Astrocyte (in vitro differentiated cells and primary cell): ENCODE measurements at regions not wholly inside any gene's neighbourhood (a gene's known extent, or its start where the extent isn't known, plus 50 kb on each side); places are given as distances from the start of the nearest gene placed in this dataset.

ENCODE experiments used
- EZH2 ChIP-seq: IDR thresholded peaks from 2 replicates; pipeline ENCODE4 v1.6.1; 2012; ENCODE audit warnings: mild to moderate bottlenecking, low read length, inconsistent platforms; ENCODE audit not compliant: insufficient read depth
- TF ChIP-seq, protein P1 (sequence below): IDR thresholded peaks from 2 replicates; pipeline ENCODE4 v1.5.1; 2011; ENCODE audit warnings: low read depth, mild to moderate bottlenecking, inconsistent platforms, low read length, moderate library complexity; ENCODE audit not compliant: insufficient read depth

DNA sequence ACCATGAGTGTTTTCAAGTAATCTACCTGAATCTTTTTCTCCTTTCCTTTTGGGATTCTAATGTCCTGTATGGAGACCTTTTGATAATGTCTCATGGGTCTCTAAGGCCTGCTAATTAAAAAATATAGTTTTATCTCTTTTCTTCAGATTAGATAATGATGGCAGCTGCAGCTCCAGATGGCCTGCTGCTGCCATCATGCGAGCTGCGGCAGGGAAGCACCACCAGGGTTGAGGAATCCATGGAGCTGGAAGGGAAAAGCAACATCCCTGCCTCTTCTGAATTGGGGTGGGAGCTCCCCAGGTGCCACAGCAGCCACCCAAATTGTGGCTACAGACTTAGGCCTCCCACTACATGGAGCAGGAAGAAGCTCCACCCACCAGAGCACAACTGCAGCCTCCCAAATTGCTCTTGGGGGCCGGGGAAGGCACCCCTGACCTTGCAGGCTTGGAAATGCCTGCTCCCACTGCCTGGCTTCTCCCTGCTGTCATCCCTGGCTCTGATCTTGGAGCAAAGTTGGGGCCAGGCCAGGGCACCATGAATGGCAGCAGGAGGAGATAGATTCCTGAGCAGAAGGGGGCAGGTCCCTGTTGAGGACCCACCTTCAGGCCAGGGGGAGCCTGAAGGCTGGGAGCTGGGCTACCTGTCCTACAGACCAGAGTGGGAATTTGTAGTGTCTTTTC, 189.6 kb upstream of the MAN1A1 start:
- TF ChIP-seq, protein P1, sequence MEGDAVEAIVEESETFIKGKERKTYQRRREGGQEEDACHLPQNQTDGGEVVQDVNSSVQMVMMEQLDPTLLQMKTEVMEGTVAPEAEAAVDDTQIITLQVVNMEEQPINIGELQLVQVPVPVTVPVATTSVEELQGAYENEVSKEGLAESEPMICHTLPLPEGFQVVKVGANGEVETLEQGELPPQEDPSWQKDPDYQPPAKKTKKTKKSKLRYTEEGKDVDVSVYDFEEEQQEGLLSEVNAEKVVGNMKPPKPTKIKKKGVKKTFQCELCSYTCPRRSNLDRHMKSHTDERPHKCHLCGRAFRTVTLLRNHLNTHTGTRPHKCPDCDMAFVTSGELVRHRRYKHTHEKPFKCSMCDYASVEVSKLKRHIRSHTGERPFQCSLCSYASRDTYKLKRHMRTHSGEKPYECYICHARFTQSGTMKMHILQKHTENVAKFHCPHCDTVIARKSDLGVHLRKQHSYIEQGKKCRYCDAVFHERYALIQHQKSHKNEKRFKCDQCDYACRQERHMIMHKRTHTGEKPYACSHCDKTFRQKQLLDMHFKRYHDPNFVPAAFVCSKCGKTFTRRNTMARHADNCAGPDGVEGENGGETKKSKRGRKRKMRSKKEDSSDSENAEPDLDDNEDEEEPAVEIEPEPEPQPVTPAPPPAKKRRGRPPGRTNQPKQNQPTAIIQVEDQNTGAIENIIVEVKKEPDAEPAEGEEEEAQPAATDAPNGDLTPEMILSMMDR = no peak
- no peak for TF ChIP-seq EZH2
